ENCODE measurements at regions not wholly inside any gene's neighbourhood (a gene's known extent, or its start where the extent isn't known, plus 50 kb on each side); places are given as distances from the start of the nearest gene placed in this dataset.

GRCh38 chr3:194265996-194266964 lies 84.8 kb downstream of the CPN2 start:
- no peak for DNase-seq (ENCODE audit: low read depth in 3 of 3)

GRCh38 chr3:194267744-194268653 lies 83.1 kb downstream of the CPN2 start:
- no peak for DNase-seq (ENCODE audit: low read depth in 3 of 3)

- no peak for DNase-seq (ENCODE audit: low read depth in 3 of 3)
These were observed 82.2 kb downstream of the CPN2 start for GRCh38 chr3:194268654-194269512.

GRCh38 chr3:194269610-194270145 lies 81.5 kb downstream of the CPN2 start:
- no peak for DNase-seq (ENCODE audit: low read depth in 3 of 3)

- DNase-seq (ENCODE audit: low read depth in 3 of 3) = no peak
These were observed 80.3 kb downstream of the CPN2 start for GRCh38 chr3:194270627-194271459.

GRCh38 chr3:194271460-194272035 lies 79.6 kb downstream of the CPN2 start:
- no peak for DNase-seq (ENCODE audit: low read depth in 3 of 3)

- DNase-seq (ENCODE audit: low read depth in 3 of 3) = no peak
These were observed 78.9 kb downstream of the CPN2 start for GRCh38 chr3:194272221-194272620.

GRCh38 chr3:194272861-194273742 lies 78.0 kb downstream of the CPN2 start:
- DNase-seq (ENCODE audit: low read depth in 3 of 3) = no peak

- no peak for DNase-seq (ENCODE audit: low read depth in 3 of 3)
These were observed 77.3 kb downstream of the CPN2 start for GRCh38 chr3:194273743-194274310.

- DNase-seq (ENCODE audit: low read depth in 3 of 3) = no peak
These were observed 76.6 kb downstream of the CPN2 start for GRCh38 chr3:194274424-194275085.

- DNase-seq (ENCODE audit: low read depth in 3 of 3) = no peak
These were observed 75.8 kb downstream of the CPN2 start for GRCh38 chr3:194275291-194275690.

- DNase-seq (ENCODE audit: low read depth in 3 of 3) = no peak
These were observed 75.4 kb downstream of the CPN2 start for GRCh38 chr3:194275721-194276120.

GRCh38 chr3:194276768-194277103 lies 74.4 kb downstream of the CPN2 start:
- no peak for DNase-seq (ENCODE audit: low read depth in 3 of 3)

GRCh38 chr3:194277104-194277785 lies 73.9 kb downstream of the CPN2 start:
- no peak for DNase-seq (ENCODE audit: low read depth in 3 of 3)

GRCh38 chr3:194277786-194278130 lies 73.4 kb downstream of the CPN2 start:
- DNase-seq (ENCODE audit: low read depth in 3 of 3) = no peak

- no peak for DNase-seq (ENCODE audit: low read depth in 3 of 3)
These were observed 72.8 kb downstream of the CPN2 start for GRCh38 chr3:194278186-194278845.

GRCh38 chr3:194279101-194279500 lies 72.0 kb downstream of the CPN2 start:
- DNase-seq (ENCODE audit: low read depth in 3 of 3) = no peak

Data from stimulated activated CD4-positive, alpha-beta T cell treated with anti-CD3 and anti-CD28 coated beads, TNF-alpha, amount 100 ng/mL, for 24 hours (primary cell).